CD4-positive, alpha-beta T cell (primary cell): ENCODE measurements at regions not wholly inside any gene's neighbourhood (a gene's known extent, or its start where the extent isn't known, plus 50 kb on each side); places are given as distances from the start of the nearest gene placed in this dataset.

Source experiments
- ATAC-seq: fragments of 200-7000 bp; cut with Tn5 transposase; one replicate; pipeline ENCODE4 v1.10.0; 2022; ENCODE audit warnings: mild to moderate bottlenecking; ENCODE audit not compliant: poor library complexity
- CTCF ChIA-PET: fragments of 350-600 bp; sonication (Branson Sonifier 250); formaldehyde crosslinking; loops from one replicate; lab custom pipeline; 2021; ENCODE audit warnings: antibody characterized with exemption, inconsistent platforms; lab: Charles Lee
- POLR2A ChIA-PET: fragments of 350-600 bp; sonication (Branson Sonifier 250); formaldehyde crosslinking; loops from one replicate; lab custom pipeline; 2021; ENCODE audit warnings: antibody characterized with exemption, inconsistent platforms; lab: Charles Lee
- DNase-seq, 14 experiments: peaks; one replicate each; pipeline ENCODE4 v3.0.0-alpha.2; 2013 to 2020; ENCODE audit warnings: mixed read lengths in 2 of 14
- H3K27ac ChIP-seq, 2 donors: one replicate each; pipeline versions ENCODE4 v1.5.1 to v1.7.0; 2013; ENCODE audit warnings: low read length in 2 of 2, low read depth in 1 of 2, mild to moderate bottlenecking in 1 of 2
- H3K27me3 ChIP-seq, 2 experiments: 1 replicate in 1 of 2; 2 replicates in 1 of 2; pipeline versions ENCODE4 v1.6.1 to v1.7.0; 2013; ENCODE audit warnings: low read length in 2 of 2, control low read depth in 1 of 2, mild to moderate bottlenecking in 1 of 2, moderate library complexity in 1 of 2; ENCODE audit not compliant: insufficient read depth in 2 of 2, control insufficient read depth in 1 of 2
- H3K36me3 ChIP-seq: one replicate; pipeline ENCODE4 v1.6.1; 2013; ENCODE audit warnings: low read length, control low read depth; ENCODE audit not compliant: insufficient read depth
- H3K4me1 ChIP-seq: one replicate; pipeline ENCODE4 v1.6.1; 2013; ENCODE audit warnings: low read length, control low read depth; ENCODE audit not compliant: insufficient read depth
- H3K4me3 ChIP-seq: one replicate; pipeline ENCODE4 v1.5.1; 2013; ENCODE audit warnings: mild to moderate bottlenecking, low read length, moderate library complexity
- H3K9me3 ChIP-seq, 2 experiments: 1 replicate in 1 of 2; 2 replicates in 1 of 2; pipeline versions ENCODE4 v1.6.1 to v1.7.0; 2013; ENCODE audit warnings: low read length in 2 of 2, mild to moderate bottlenecking in 2 of 2, control low read depth in 1 of 2, moderate library complexity in 1 of 2; ENCODE audit not compliant: control insufficient read depth in 1 of 2, insufficient read depth in 1 of 2
- H3K27ac Mint-ChIP-seq: one replicate; pipeline ENCODE4 v1.8.0; 2020; ENCODE audit warnings: mixed read lengths
- H3K27me3 Mint-ChIP-seq: one replicate; pipeline ENCODE4 v1.8.0; 2021; ENCODE audit warnings: mixed read lengths
- H3K36me3 Mint-ChIP-seq: one replicate; pipeline ENCODE4 v1.8.0; 2021; ENCODE audit warnings: low read depth, mixed read lengths
- H3K4me1 Mint-ChIP-seq: one replicate; pipeline ENCODE4 v1.8.0; 2021; ENCODE audit warnings: low read depth, mixed read lengths
- H3K4me3 Mint-ChIP-seq: one replicate; pipeline ENCODE4 v1.8.0; 2020; ENCODE audit warnings: mild to moderate bottlenecking, mixed read lengths
- H3K9me3 Mint-ChIP-seq: one replicate; pipeline ENCODE4 v1.8.0; 2020; ENCODE audit warnings: mixed read lengths
- CTCF ChIP-seq: fragments of 200-600 bp; IDR thresholded peaks from one replicate; pipeline ENCODE4 v1.8.0; 2022; ENCODE audit warnings: antibody characterized with exemption, mild to moderate bottlenecking
- intact Hi-C, 2 experiments: fragments of 100-400 bp; cut with DNase I in 1 of 2; cut with micrococcal nuclease in 1 of 2; formaldehyde crosslinking; loops; one replicate each; pipeline versions ENCODE4 v1.15.1 to v1.9.0; 2023 to 2025; cut with DNase I, micrococcal nuclease

DNA sequence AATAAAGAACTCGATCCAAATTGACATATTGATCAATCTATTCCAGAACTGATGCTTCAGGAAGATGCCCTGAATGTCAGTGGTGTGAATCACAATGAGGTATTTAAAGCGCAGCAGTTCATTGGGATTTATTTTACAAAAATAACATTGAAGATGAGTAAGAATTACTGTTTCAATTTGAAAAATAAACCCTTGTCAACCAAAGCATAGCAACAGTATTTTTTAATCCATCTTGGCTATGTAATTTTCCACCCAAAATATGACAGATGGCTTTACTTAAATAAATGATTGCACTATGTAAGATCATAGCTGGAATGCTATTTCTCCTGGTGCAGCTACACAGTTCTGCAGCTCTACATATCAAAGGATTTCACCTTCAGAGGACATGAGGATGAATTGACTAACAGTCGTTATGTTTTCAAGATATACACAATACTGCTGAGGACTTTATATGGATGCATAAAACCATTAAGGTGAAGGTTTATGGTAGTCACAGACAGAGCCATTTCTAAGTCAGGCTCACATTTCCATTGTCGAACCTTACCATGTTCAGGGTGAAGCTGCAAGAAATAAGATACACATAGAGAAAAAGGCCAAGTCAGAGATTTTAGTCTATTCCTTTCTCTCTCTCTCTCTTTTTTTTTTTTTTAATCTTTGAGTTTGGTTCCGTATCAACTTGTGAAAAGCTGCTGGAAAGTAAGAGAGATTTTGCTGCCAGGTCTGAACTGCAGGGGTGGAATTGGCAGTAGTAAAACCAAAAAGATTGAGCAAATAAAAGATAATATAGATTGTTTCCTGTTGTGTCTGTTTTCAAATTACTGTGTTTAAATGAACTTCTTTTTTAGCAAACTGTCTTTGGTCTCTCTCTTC is 398.0 kb upstream of the CDH20 start:
- no peak overlapping the region for H3K4me3 ChIP-seq
- H3K4me1 ChIP-seq, result no peaks in the 10 kb centered on the region
- H3K27ac ChIP-seq, result no peak overlapping the region
- POLR2A ChIA-PET, result no interaction called here
- Mint-ChIP-seq H3K27me3 (no peaks in the 10 kb centered on the region), H3K9me3 (peaks cover 2% of the 10 kb centered on the region), H3K4me1 (no peaks in the 10 kb centered on the region), H3K27ac (no peak overlapping the region), H3K4me3 (no peak overlapping the region), H3K36me3 (no peaks in the 10 kb centered on the region)
- H3K27me3 ChIP-seq, result no peaks in the 10 kb centered on the region
- no peak for TF ChIP-seq CTCF
- peaks cover 0 to 6% of the 10 kb centered on the region in 2 experiments for H3K9me3 ChIP-seq
- intact Hi-C loops, result loop anchor here in 1 of 2 experiments (10.0 kb wide), 1 partner anchor 60 kb away; no protein-coding TSS in a partner anchor
- DNase-seq (no peak), ATAC-seq (no peak)
- no peaks in the 10 kb centered on the region for H3K36me3 ChIP-seq
- CTCF ChIA-PET, result no interaction called here

- intact Hi-C loops, result loop anchor here in 1 of 2 experiments (10.0 kb wide), 1 partner anchor 61 kb away; no protein-coding TSS in a partner anchor
- CTCF ChIA-PET, result no interaction called here
- ATAC-seq, result no peak
Observed at GRCh38 chr18:60936101-60936500, 397.1 kb upstream of the CDH20 start.

DNA sequence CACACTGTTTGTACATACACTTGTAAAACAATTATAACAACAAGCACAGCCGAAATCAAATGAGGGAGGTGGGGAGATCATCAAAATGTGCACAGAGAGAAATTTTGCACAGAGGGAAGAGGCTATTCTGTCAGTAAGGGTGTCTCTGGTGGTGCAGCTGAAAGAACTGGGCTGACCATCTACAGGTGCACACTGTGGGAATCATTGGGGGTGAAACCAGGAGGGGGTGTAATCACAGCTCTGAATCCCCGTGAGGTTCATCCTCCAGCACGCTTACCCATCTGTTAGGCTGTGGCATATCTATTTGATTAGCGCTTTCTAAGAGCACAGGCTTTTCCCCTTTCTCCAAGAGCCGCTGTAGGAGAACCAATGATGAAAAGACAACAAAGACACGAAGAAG is 389.9 kb upstream of the CDH20 start:
- H3K36me3 ChIP-seq, result no peaks in the 10 kb centered on the region
- H3K4me1 ChIP-seq, result no peaks in the 10 kb centered on the region
- intact Hi-C loops, result no loop called here
- H3K4me1 Mint-ChIP-seq, result no peaks in the 10 kb centered on the region
- no peak for TF ChIP-seq CTCF
- no peaks in the 10 kb centered on the region for H3K27me3 ChIP-seq
- H3K27ac ChIP-seq, result no peak overlapping the region
- no peaks in the 10 kb centered on the region for H3K36me3 Mint-ChIP-seq
- no peak overlapping the region for H3K27ac Mint-ChIP-seq
- ChIA-PET CTCF (no interaction called here), POLR2A (no interaction called here)
- H3K4me3 Mint-ChIP-seq, result no peak overlapping the region
- ATAC-seq, result no peak
- no peak overlapping the region for H3K4me3 ChIP-seq
- H3K9me3 ChIP-seq, result peaks cover 0 to 11% of the 10 kb centered on the region in 2 experiments
- no peaks in the 10 kb centered on the region for H3K27me3 Mint-ChIP-seq
- DNase-seq, result no peak
- peaks cover 3% of the 10 kb centered on the region for H3K9me3 Mint-ChIP-seq

More at GRCh38 chr18:60936101-60936500, 397.1 kb upstream of the CDH20 start:
- no peaks in the 10 kb centered on the region for H3K4me1 ChIP-seq
- Mint-ChIP-seq H3K4me3 (no peak overlapping the region), H3K27ac (no peak overlapping the region), H3K36me3 (no peaks in the 10 kb centered on the region), H3K4me1 (no peaks in the 10 kb centered on the region), H3K9me3 (peaks cover 2% of the 10 kb centered on the region), H3K27me3 (no peaks in the 10 kb centered on the region)
- H3K36me3 ChIP-seq, result no peaks in the 10 kb centered on the region
- H3K9me3 ChIP-seq, result peaks cover 0 to 6% of the 10 kb centered on the region in 2 experiments
- H3K27me3 ChIP-seq, result no peaks in the 10 kb centered on the region
- POLR2A ChIA-PET, result no interaction called here
- no peak overlapping the region for H3K4me3 ChIP-seq
- H3K27ac ChIP-seq, result no peak overlapping the region
- DNase-seq, result no peak
- no peak for TF ChIP-seq CTCF
